HG02610 (cell line): ENCODE measurements at regions not wholly inside any gene's neighbourhood (a gene's known extent, or its start where the extent isn't known, plus 50 kb on each side); places are given as distances from the start of the nearest gene placed in this dataset.
"Not testable (repeated sequence)": the region's sequence is repeated elsewhere in the genome, so short reads cannot be mapped to it uniquely, and the experiment has no call there.

ENCODE experiments used
- ATAC-seq: cut with Tn5 transposase; IDR thresholded peaks from one replicate; pipeline ENCODE4 v1.9.1; 2021; ENCODE audit warnings: mild to moderate bottlenecking, moderate library complexity; ENCODE audit not compliant: unreplicated experiment

- no peak for ATAC-seq
Measured at GRCh38 chr13:83498481-83499190, 383.6 kb downstream of the SLITRK1 start.

- no peak for ATAC-seq
Measured at GRCh38 chr13:83498045-83498444, 384.2 kb downstream of the SLITRK1 start.

GRCh38 chr13:83496501-83496900, 385.8 kb downstream of the SLITRK1 start:
- no peak for ATAC-seq

- ATAC-seq: no peak
Measured at GRCh38 chr13:83485101-83485500, 397.2 kb downstream of the SLITRK1 start.

- no peak for ATAC-seq
Measured at GRCh38 chr13:83471011-83471410, 411.3 kb downstream of the SLITRK1 start.

- no peak for ATAC-seq
Measured at GRCh38 chr13:83470133-83470797, 412.0 kb downstream of the SLITRK1 start.

GRCh38 chr13:83453723-83454122, 428.6 kb downstream of the SLITRK1 start:
- no peak for ATAC-seq

- no peak for ATAC-seq
Measured at GRCh38 chr13:83453300-83453699, 429.0 kb downstream of the SLITRK1 start.

GRCh38 chr13:83452292-83452950, 429.9 kb downstream of the SLITRK1 start:
- no peak for ATAC-seq

GRCh38 chr13:83450591-83450990, 431.7 kb downstream of the SLITRK1 start:
- ATAC-seq: no peak

GRCh38 chr13:83449668-83450395, 432.4 kb downstream of the SLITRK1 start:
- no peak for ATAC-seq

- no peak for ATAC-seq
Measured at GRCh38 chr13:83440465-83440864, 441.8 kb downstream of the SLITRK1 start.

GRCh38 chr13:83439464-83439863, 442.8 kb downstream of the SLITRK1 start:
- ATAC-seq: not testable (repeated sequence)

GRCh38 chr13:83423861-83424260, 458.4 kb downstream of the SLITRK1 start:
- no peak for ATAC-seq

- no peak for ATAC-seq
Measured at GRCh38 chr13:83423381-83423780, 458.9 kb downstream of the SLITRK1 start.

- ATAC-seq: no peak
Measured at GRCh38 chr13:83414393-83414792, 467.9 kb downstream of the SLITRK1 start.

- ATAC-seq: no peak
Measured at GRCh38 chr13:83386609-83387008, 495.7 kb downstream of the SLITRK1 start.

- no peak for ATAC-seq
Measured at GRCh38 chr13:83378908-83379307, 503.4 kb downstream of the SLITRK1 start.

GRCh38 chr13:83377491-83377890, 504.8 kb downstream of the SLITRK1 start:
- no peak for ATAC-seq

- ATAC-seq: no peak
Measured at GRCh38 chr13:83372786-83373185, 509.5 kb downstream of the SLITRK1 start.

- ATAC-seq: no peak
Measured at GRCh38 chr13:83365723-83366122, 516.6 kb downstream of the SLITRK1 start.
